ENCODE measurements at regions not wholly inside any gene's neighbourhood (a gene's known extent, or its start where the extent isn't known, plus 50 kb on each side); places are given as distances from the start of the nearest gene placed in this dataset.

GRCh38 chr3:103712320-103713008, 1277.6 kb downstream of the ZPLD1 start:
- no peaks in the 10 kb centered on the region for H3K4me1 Mint-ChIP-seq (ENCODE audit: low read depth)
- no peak overlapping the region for H3K27ac Mint-ChIP-seq
- no peaks in the 10 kb centered on the region for H3K27me3 Mint-ChIP-seq
- no peaks in the 10 kb centered on the region for H3K36me3 Mint-ChIP-seq (ENCODE audit: low read depth)
- H3K9me3 Mint-ChIP-seq: peaks cover 10% of the 10 kb centered on the region
- intact Hi-C loops (cut with micrococcal nuclease): no loop called here
- H3K4me3 Mint-ChIP-seq: no peak overlapping the region

- Mint-ChIP-seq H3K9me3 (peaks cover 15% of the 10 kb centered on the region), H3K4me3 (no peak overlapping the region), H3K27ac (no peak overlapping the region), H3K27me3 (no peaks in the 10 kb centered on the region), H3K36me3 (ENCODE audit: low read depth) (no peaks in the 10 kb centered on the region), H3K4me1 (ENCODE audit: low read depth) (no peaks in the 10 kb centered on the region)
- intact Hi-C loops (cut with micrococcal nuclease): no loop called here
Measured at GRCh38 chr3:103729547-103729946, 1294.7 kb downstream of the ZPLD1 start.

GRCh38 chr3:103730744-103731143, 1295.9 kb downstream of the ZPLD1 start:
- Mint-ChIP-seq H3K27me3 (no peaks in the 10 kb centered on the region), H3K36me3 (ENCODE audit: low read depth) (no peaks in the 10 kb centered on the region), H3K4me3 (no peak overlapping the region), H3K27ac (no peak overlapping the region), H3K9me3 (peaks cover 15% of the 10 kb centered on the region), H3K4me1 (ENCODE audit: low read depth) (no peaks in the 10 kb centered on the region)
- intact Hi-C loops (cut with micrococcal nuclease): no loop called here

- intact Hi-C loops (cut with micrococcal nuclease): no loop called here
- Mint-ChIP-seq H3K4me3 (no peak overlapping the region), H3K27ac (no peak overlapping the region), H3K4me1 (ENCODE audit: low read depth) (no peaks in the 10 kb centered on the region), H3K9me3 (peaks cover 18% of the 10 kb centered on the region), H3K36me3 (ENCODE audit: low read depth) (no peaks in the 10 kb centered on the region), H3K27me3 (no peaks in the 10 kb centered on the region)
Measured at GRCh38 chr3:103752986-103753385, 1318.2 kb downstream of the ZPLD1 start.

GRCh38 chr3:103767635-103768034, 1332.8 kb downstream of the ZPLD1 start:
- no peak overlapping the region for H3K4me3 Mint-ChIP-seq
- no peaks in the 10 kb centered on the region for H3K36me3 Mint-ChIP-seq (ENCODE audit: low read depth)
- H3K4me1 Mint-ChIP-seq (ENCODE audit: low read depth): no peaks in the 10 kb centered on the region
- no peak overlapping the region for H3K27ac Mint-ChIP-seq
- no peaks in the 10 kb centered on the region for H3K27me3 Mint-ChIP-seq
- intact Hi-C loops (cut with micrococcal nuclease): no loop called here
- H3K9me3 Mint-ChIP-seq: peaks cover 11% of the 10 kb centered on the region

- Mint-ChIP-seq H3K4me1 (ENCODE audit: low read depth) (no peaks in the 10 kb centered on the region), H3K4me3 (no peak overlapping the region)
- intact Hi-C loops (cut with micrococcal nuclease): no loop called here
Measured at GRCh38 chr3:103785017-103785416, 1350.2 kb downstream of the ZPLD1 start.

GRCh38 chr3:103785537-103785936, 1350.7 kb downstream of the ZPLD1 start:
- Mint-ChIP-seq H3K4me3 (no peak overlapping the region), H3K36me3 (ENCODE audit: low read depth) (no peaks in the 10 kb centered on the region), H3K27ac (no peak overlapping the region), H3K4me1 (ENCODE audit: low read depth) (no peaks in the 10 kb centered on the region), H3K27me3 (no peaks in the 10 kb centered on the region), H3K9me3 (no peaks in the 10 kb centered on the region)
- intact Hi-C loops (cut with micrococcal nuclease): no loop called here

More at GRCh38 chr3:103785017-103785416, 1350.2 kb downstream of the ZPLD1 start:
- Mint-ChIP-seq H3K27ac (no peak overlapping the region), H3K36me3 (ENCODE audit: low read depth) (no peaks in the 10 kb centered on the region), H3K27me3 (no peaks in the 10 kb centered on the region), H3K9me3 (no peaks in the 10 kb centered on the region)

GRCh38 chr3:103786296-103786695, 1351.5 kb downstream of the ZPLD1 start:
- intact Hi-C loops (cut with micrococcal nuclease): no loop called here
- no peaks in the 10 kb centered on the region for H3K9me3 Mint-ChIP-seq
- no peaks in the 10 kb centered on the region for H3K27me3 Mint-ChIP-seq
- no peaks in the 10 kb centered on the region for H3K36me3 Mint-ChIP-seq (ENCODE audit: low read depth)
- no peak overlapping the region for H3K4me3 Mint-ChIP-seq
- H3K27ac Mint-ChIP-seq: no peak overlapping the region
- no peaks in the 10 kb centered on the region for H3K4me1 Mint-ChIP-seq (ENCODE audit: low read depth)

- Mint-ChIP-seq H3K4me1 (ENCODE audit: low read depth) (no peaks in the 10 kb centered on the region), H3K27ac (no peak overlapping the region), H3K27me3 (no peaks in the 10 kb centered on the region), H3K9me3 (peaks cover 3% of the 10 kb centered on the region), H3K36me3 (ENCODE audit: low read depth) (no peaks in the 10 kb centered on the region), H3K4me3 (no peak overlapping the region)
- intact Hi-C loops (cut with micrococcal nuclease): no loop called here
Measured at GRCh38 chr3:103787164-103787871, 1352.5 kb downstream of the ZPLD1 start.

GRCh38 chr3:103787879-103788278, 1353.1 kb downstream of the ZPLD1 start:
- Mint-ChIP-seq H3K27me3 (no peaks in the 10 kb centered on the region), H3K4me1 (ENCODE audit: low read depth) (no peaks in the 10 kb centered on the region), H3K27ac (no peak overlapping the region), H3K4me3 (no peak overlapping the region), H3K36me3 (ENCODE audit: low read depth) (no peaks in the 10 kb centered on the region), H3K9me3 (peaks cover 8% of the 10 kb centered on the region)
- intact Hi-C loops (cut with micrococcal nuclease): no loop called here

GRCh38 chr3:103791786-103792515, 1357.1 kb downstream of the ZPLD1 start:
- Mint-ChIP-seq H3K36me3 (ENCODE audit: low read depth) (no peaks in the 10 kb centered on the region), H3K4me1 (ENCODE audit: low read depth) (no peaks in the 10 kb centered on the region), H3K27ac (no peak overlapping the region), H3K4me3 (no peak overlapping the region), H3K9me3 (peaks cover 8% of the 10 kb centered on the region), H3K27me3 (no peaks in the 10 kb centered on the region)
- intact Hi-C loops (cut with micrococcal nuclease): no loop called here

- Mint-ChIP-seq H3K4me1 (ENCODE audit: low read depth) (no peaks in the 10 kb centered on the region), H3K4me3 (no peak overlapping the region), H3K27ac (no peak overlapping the region), H3K36me3 (ENCODE audit: low read depth) (no peaks in the 10 kb centered on the region), H3K9me3 (peaks cover 8% of the 10 kb centered on the region), H3K27me3 (no peaks in the 10 kb centered on the region)
- intact Hi-C loops (cut with micrococcal nuclease): no loop called here
Measured at GRCh38 chr3:103794656-103795055, 1359.8 kb downstream of the ZPLD1 start.

GRCh38 chr3:103796068-103796467, 1361.3 kb downstream of the ZPLD1 start:
- H3K27ac Mint-ChIP-seq: no peak overlapping the region
- H3K4me3 Mint-ChIP-seq: no peak overlapping the region
- intact Hi-C loops (cut with micrococcal nuclease): no loop called here
- H3K9me3 Mint-ChIP-seq: peaks cover 16% of the 10 kb centered on the region
- H3K36me3 Mint-ChIP-seq (ENCODE audit: low read depth): no peaks in the 10 kb centered on the region
- no peaks in the 10 kb centered on the region for H3K27me3 Mint-ChIP-seq
- H3K4me1 Mint-ChIP-seq (ENCODE audit: low read depth): no peaks in the 10 kb centered on the region

- H3K27ac Mint-ChIP-seq: no peak overlapping the region
- H3K4me3 Mint-ChIP-seq: no peak overlapping the region
- intact Hi-C loops (cut with micrococcal nuclease): no loop called here
- no peaks in the 10 kb centered on the region for H3K36me3 Mint-ChIP-seq (ENCODE audit: low read depth)
- H3K27me3 Mint-ChIP-seq: no peaks in the 10 kb centered on the region
- H3K9me3 Mint-ChIP-seq: peaks cover 64% of the 10 kb centered on the region
- no peaks in the 10 kb centered on the region for H3K4me1 Mint-ChIP-seq (ENCODE audit: low read depth)
Measured at GRCh38 chr3:103803787-103804186, 1369.0 kb downstream of the ZPLD1 start.

Measured in dendritic cell treated with granulocyte-macrophage colony-stimulating factor and Interleukin-4, amounts not matched to agents 40 ng/mL and 50 ng/mL, for 4 days (primary cell).